ENCODE measurements at regions not wholly inside any gene's neighbourhood (a gene's known extent, or its start where the extent isn't known, plus 50 kb on each side); places are given as distances from the start of the nearest gene placed in this dataset.

GRCh38 chr7:17083392-17084165 lies 201.8 kb upstream of the AGR3 start:
- TF ChIP-seq CTCF (IDR thresholded peaks at IDR 0.05) (no peak), POLR2AphosphoS5 (IDR thresholded peaks at IDR 0.05) (no peak), POLR2A (IDR thresholded peaks at IDR 0.05) (no peak)

Measured in sigmoid colon (tissue), 4 donors.